GM12878 (cell line): ENCODE measurements at regions not wholly inside any gene's neighbourhood (a gene's known extent, or its start where the extent isn't known, plus 50 kb on each side); places are given as distances from the start of the nearest gene placed in this dataset.

Experiments used
- ATAC-seq: fragments of 200-7000 bp; cut with Tn5 transposase; 3 replicates; pipeline ENCODE4 v1.9.1; 2020; ENCODE audit warnings: mild to moderate bottlenecking, moderate library complexity
- BruUV-seq: library from RNA; stranded (reverse); fragments of 400-500 nt; replicated peaks from 2 replicates; lab custom pipeline; 2021; lab: Mats Ljungman, UMichigan
- CTCF ChIA-PET: fragments of 300-600 bp; sonication (Branson Sonifier 250); formaldehyde crosslinking; extraction: SDS; loops from one replicate; lab custom pipeline; 2021; ENCODE audit warnings: inconsistent platforms; lab: Yijun Ruan, JAX
- POLR2A ChIA-PET: fragments of 350-600 bp; formaldehyde crosslinking; extraction: SDS; loops from one replicate; lab custom pipeline; 2021; ENCODE audit warnings: inconsistent platforms; lab: Charles Lee
- RAD21 ChIA-PET: fragments of 300-600 bp; sonication (Branson Sonifier 250); formaldehyde crosslinking; loops from one replicate; lab custom pipeline; 2023; ENCODE audit warnings: antibody characterized with exemption; ENCODE audit not compliant: unreplicated experiment; lab: Charles Lee
- SMC1A ChIA-PET: fragments of 300-600 bp; sonication (Branson Sonifier 250); formaldehyde crosslinking; loops from one replicate; lab custom pipeline; 2023; ENCODE audit not compliant: unreplicated experiment, uncharacterized antibody; lab: Charles Lee
- DNase-seq: peaks from one replicate; pipeline ENCODE4 v3.0.0-alpha.2; 2011; ENCODE audit warnings: low read depth, low spot score
- FAIRE-seq: peaks from 3 replicates; lab custom pipeline; 2011; peaks lifted over from hg19 to GRCh38; lab: Jason Lieb, UNC
- H2AFZ ChIP-seq: 2 replicates; pipeline ENCODE4 v1.6.0; 2011; ENCODE audit warnings: low read depth, low read length, control low read depth; ENCODE audit not compliant: control insufficient read depth
- H3K27ac ChIP-seq: 2 replicates; pipeline ENCODE4 v1.5.1; 2011; ENCODE audit warnings: control low read depth; ENCODE audit not compliant: control insufficient read depth, insufficient read depth
- H3K27me3 ChIP-seq, 2 experiments: replicated peaks in 1 of 2; 2 replicates each; pipeline versions ENCODE4 v1.6.0 to v1.6.1; 2011; ENCODE audit warnings: low read length in 1 of 2; ENCODE audit not compliant: control insufficient read depth in 2 of 2, insufficient read depth in 2 of 2
- H3K36me3 ChIP-seq, 2 experiments: 2 replicates each; pipeline ENCODE4 v1.5.1; 2011; ENCODE audit warnings: low read length in 1 of 2; ENCODE audit not compliant: control insufficient read depth in 2 of 2, insufficient read depth in 2 of 2
- H3K4me1 ChIP-seq: 2 replicates; pipeline ENCODE4 v1.6.1; 2011; ENCODE audit warnings: mild to moderate bottlenecking, low read length, moderate library complexity, mixed read lengths; ENCODE audit not compliant: control insufficient read depth, insufficient read depth
- H3K4me2 ChIP-seq: 2 replicates; pipeline ENCODE4 v1.6.0; 2011; ENCODE audit warnings: control low read depth; ENCODE audit not compliant: control insufficient read depth, insufficient read depth
- H3K4me3 ChIP-seq: fragments of 200-600 bp; sonication (generic); 2 replicates; pipeline ENCODE4 v1.5.1; 2016
- H3K79me2 ChIP-seq: 2 replicates; pipeline ENCODE4 v1.6.0; 2011; ENCODE audit warnings: low read length; ENCODE audit not compliant: control insufficient read depth, insufficient read depth
- H3K9ac ChIP-seq: 2 replicates; pipeline ENCODE4 v1.8.0; 2011; ENCODE audit warnings: low read length, control low read depth, mixed read lengths; ENCODE audit not compliant: control insufficient read depth, insufficient read depth
- H3K9me3 ChIP-seq: replicated peaks from 3 replicates; pipeline ENCODE4 v1.5.1; 2011; ENCODE audit warnings: mild to moderate bottlenecking, low read length; ENCODE audit not compliant: control insufficient read depth, insufficient read depth
- H4K20me1 ChIP-seq: 2 replicates; pipeline ENCODE4 v1.6.0; 2011; ENCODE audit not compliant: control insufficient read depth, insufficient read depth
- ATF2 ChIP-seq: IDR thresholded peaks from 2 replicates; pipeline ENCODE4 v1.6.1; 2012; ENCODE audit warnings: low read length, inconsistent platforms
- BMI1 ChIP-seq: fragments of 450-650 bp; IDR thresholded peaks from 2 replicates; pipeline ENCODE4 v1.6.1; 2016; ENCODE audit warnings: mild to moderate bottlenecking, moderate library complexity, borderline replicate concordance
- CBX3 ChIP-seq: fragments of 200-600 bp; sonication (generic); IDR thresholded peaks from 2 replicates; pipeline ENCODE4 v1.6.1; 2016; ENCODE audit warnings: low read depth, borderline replicate concordance
- EGR1 ChIP-seq, 2 experiments: IDR thresholded peaks; 1 replicate in 1 of 2; 2 replicates in 1 of 2; pipeline ENCODE4 v1.6.1; 2011 to 2012; ENCODE audit warnings: low read depth in 2 of 2, low read length in 2 of 2, borderline replicate concordance in 1 of 2, mild to moderate bottlenecking in 1 of 2, moderate library complexity in 1 of 2
- IRF3 ChIP-seq: fragments of 450-650 bp; IDR thresholded peaks from 2 replicates; pipeline ENCODE4 v1.6.1; 2014; ENCODE audit warnings: mild to moderate bottlenecking
- KAT2A ChIP-seq: conservative IDR thresholded peaks from 2 replicates; pipeline ENCODE4 v1.6.1; 2011; ENCODE audit warnings: low read depth, low read length; ENCODE audit not compliant: control insufficient read depth
- KDM1A ChIP-seq: fragments of 200-600 bp; sonication (generic); IDR thresholded peaks from 2 replicates; pipeline ENCODE4 v1.6.1; 2016; ENCODE audit warnings: borderline replicate concordance
- MAX ChIP-seq: IDR thresholded peaks from 2 replicates; pipeline ENCODE4 v1.6.1; 2012; ENCODE audit warnings: low read depth, low read length, improper control_type of control experiment
- NFYA ChIP-seq: IDR thresholded peaks from 2 replicates; pipeline ENCODE4 v1.6.1; 2011; ENCODE audit warnings: low read depth, mild to moderate bottlenecking, low read length, improper control_type of control experiment, borderline replicate concordance
- RAD51 ChIP-seq: fragments of 450-650 bp; IDR thresholded peaks from 2 replicates; pipeline ENCODE4 v1.6.1; 2016; ENCODE audit warnings: moderate library complexity, mild to moderate bottlenecking, inconsistent platforms
- STAT1 ChIP-seq: fragments of 450-650 bp; conservative IDR thresholded peaks from 2 replicates; pipeline ENCODE4 v1.6.1; 2014; ENCODE audit warnings: antibody characterized with exemption, mild to moderate bottlenecking
- YBX1 ChIP-seq: fragments of 450-650 bp; IDR thresholded peaks from 2 replicates; pipeline ENCODE4 v1.6.1; 2016; ENCODE audit warnings: antibody characterized with exemption
- WGBS: methylation state at CpG from one replicate; pipeline ENCODE4 v1.1.6; 2016; ENCODE audit warnings: low lambda C conversion rate; ENCODE audit not compliant: insufficient replicate concordance, insufficient coverage; ENCODE audit errors: missing lambda C conversion rate; 5-methylcytosine and 5-hydroxymethylcytosine counted together
- in situ Hi-C: fragments of 300-500 bp; cut with MboI; formaldehyde crosslinking; loops from 9 replicates; pipeline ENCODE4 v1.14.3; 2018; ENCODE audit warnings: mixed read lengths
- intact Hi-C: fragments of 100-400 bp; cut with micrococcal nuclease; formaldehyde crosslinking; loops from one replicate; pipeline ENCODE4 v1.14.2; 2022; ENCODE audit not compliant: unreplicated experiment

GRCh38 chr6:163834226-163834970 lies 419.9 kb downstream of the QKI start (continued):
- no peak for TF ChIP-seq KAT2A

GRCh38 chr6:163831736-163832135 lies 417.2 kb downstream of the QKI start:
- POLR2A ChIA-PET, result no interaction called here
- H3K27ac ChIP-seq, result no peak overlapping the region
- intact Hi-C loops (no loop called here), in situ Hi-C loops (no loop called here)
- H3K9me3 ChIP-seq, result no peaks in the 10 kb centered on the region
- no peak overlapping the region for H3K4me3 ChIP-seq
- 43% methylated on average over 2 of the region's 2 CpGs for WGBS
- no peak overlapping the region for H3K9ac ChIP-seq
- DNase-seq (no peak), ATAC-seq (no peak), FAIRE-seq (no peak)
- no peaks in the 10 kb centered on the region; a peak in 2 of 4 replicates for H3K27me3 ChIP-seq
- H3K79me2 ChIP-seq, result no peaks in the 10 kb centered on the region
- SMC1A ChIA-PET, result interaction anchor here (0.6 to 1.4 kb wide), 3 partner anchors 8 to 138 kb away, joined by 3 read pairs; no protein-coding TSS in a partner anchor
- no TSS peak for BruUV-seq
- no peak overlapping the region for H2AFZ ChIP-seq
- CTCF ChIA-PET, result no interaction called here
- H3K4me1 ChIP-seq, result no peaks in the 10 kb centered on the region
- RAD21 ChIA-PET, result no interaction called here
- no peaks in the 10 kb centered on the region for H4K20me1 ChIP-seq
- no peak overlapping the region for H3K4me2 ChIP-seq
- no peak for TF ChIP-seq ATF2
- TF ChIP-seq RAD51, result no peak
- no peak for TF ChIP-seq YBX1
- TF ChIP-seq EGR1 (IDR thresholded peaks at IDR 0.05; ENCODE audit: borderline replicate concordance in 1 of 2, low read depth in 2 of 2, low read length in 2 of 2), result no peak
- TF ChIP-seq BMI1, result no peak
- no peak for TF ChIP-seq CBX3
- TF ChIP-seq KDM1A, result no peak
- TF ChIP-seq NFYA, result no peak
- no peak for TF ChIP-seq IRF3
- no peak for TF ChIP-seq STAT1
- no peak for TF ChIP-seq MAX
- no peaks in the 10 kb centered on the region for H3K36me3 ChIP-seq
